SK-N-SH (cell line): ENCODE measurements at regions not wholly inside any gene's neighbourhood (a gene's known extent, or its start where the extent isn't known, plus 50 kb on each side); places are given as distances from the start of the nearest gene placed in this dataset.

Experiments
- CTCF ChIA-PET: fragments of 300-600, 350-600 bp; formaldehyde crosslinking; extraction: SDS; loops from one replicate; lab custom pipeline; 2021; lab: Yijun Ruan, JAX
- POLR2A ChIA-PET: fragments of 350-600 bp; sonication (Branson Sonifier 250); formaldehyde crosslinking; extraction: SDS; loops from one replicate; lab custom pipeline; 2020; ENCODE audit warnings: antibody characterized with exemption, inconsistent platforms; lab: Yijun Ruan, JAX
- DNase-seq: peaks from one replicate; pipeline ENCODE4 v3.0.0; 2012
- H2AFZ ChIP-seq: fragments of 200-600 bp; sonication (generic); 2 replicates; pipeline ENCODE4 v1.8.1; 2016; ENCODE audit warnings: antibody characterized with exemption, mild to moderate bottlenecking, low read depth
- H3F3A ChIP-seq: fragments of 200-600 bp; sonication (generic); replicated peaks from 2 replicates; pipeline ENCODE3; 2016; ENCODE audit warnings: antibody characterized with exemption, mild to moderate bottlenecking; ENCODE audit not compliant: insufficient read depth
- H3K27ac ChIP-seq, 2 experiments: fragments of 200-500 bp in 1 of 2; fragments of 200-600 bp in 1 of 2; sonication (Bioruptor generic) in 1 of 2; sonication (generic), shearing (Covaris generic) in 1 of 2; 2 replicates each; pipeline versions ENCODE4 v1.5.1 to v1.6.1; 2014 to 2016; ENCODE audit warnings: low read depth in 2 of 2, inconsistent platforms in 1 of 2, low read length in 1 of 2, mild to moderate bottlenecking in 1 of 2, mixed read lengths in 1 of 2
- H3K27me3 ChIP-seq: fragments of 200-600 bp; sonication (generic), shearing (Covaris generic); 2 replicates; pipeline ENCODE4 v1.6.1; 2016; ENCODE audit warnings: mixed run types; ENCODE audit not compliant: insufficient read depth
- H3K36me3 ChIP-seq, 2 experiments: fragments of 200-500 bp in 1 of 2; fragments of 200-600 bp in 1 of 2; sonication (Bioruptor generic) in 1 of 2; sonication (generic) in 1 of 2; replicated peaks in 1 of 2; 2 replicates each; pipeline versions ENCODE3 to v1.5.1; 2014 to 2016; ENCODE audit warnings: low read length in 1 of 2, mild to moderate bottlenecking in 1 of 2; ENCODE audit not compliant: insufficient read depth in 2 of 2, control insufficient read depth in 1 of 2
- H3K4me1 ChIP-seq, 2 experiments: fragments of 200-500 bp in 1 of 2; fragments of 200-600 bp in 1 of 2; sonication (Bioruptor generic) in 1 of 2; sonication (generic), shearing (Covaris generic) in 1 of 2; 2 replicates each; pipeline versions ENCODE4 v1.5.1 to v1.6.1; 2014 to 2016; ENCODE audit warnings: low read depth in 1 of 2, low read length in 1 of 2, mixed run types in 1 of 2; ENCODE audit not compliant: insufficient read depth in 2 of 2, control insufficient read depth in 1 of 2
- H3K4me2 ChIP-seq: fragments of 200-600 bp; sonication (generic), shearing (Covaris generic); 2 replicates; pipeline ENCODE4 v1.6.1; 2017; ENCODE audit warnings: mixed run types
- H3K4me3 ChIP-seq, 2 experiments: fragments of 200-500 bp in 1 of 2; fragments of 200-600 bp in 1 of 2; sonication (Bioruptor generic) in 1 of 2; sonication (generic), shearing (Covaris generic) in 1 of 2; 2 replicates each; pipeline versions ENCODE4 v1.5.1 to v1.8.1; 2014 to 2016; ENCODE audit warnings: low read depth in 2 of 2, inconsistent platforms in 1 of 2, low read length in 1 of 2, mild to moderate bottlenecking in 1 of 2, mixed read lengths in 1 of 2, moderate library complexity in 1 of 2
- H3K79me2 ChIP-seq: fragments of 200-600 bp; sonication (generic); 2 replicates; pipeline ENCODE4 v1.8.1; 2017; ENCODE audit warnings: mild to moderate bottlenecking; ENCODE audit not compliant: insufficient read depth
- H3K9ac ChIP-seq: fragments of 200-600 bp; sonication (generic); 2 replicates; pipeline ENCODE4 v1.6.1; 2017; ENCODE audit warnings: mixed run types
- H3K9me2 ChIP-seq: fragments of 200-600 bp; sonication (generic); 2 replicates; pipeline ENCODE4 v1.6.1; 2017; ENCODE audit warnings: mixed run types
- H3K9me3 ChIP-seq: fragments of 200-600 bp; sonication (generic); 2 replicates; pipeline ENCODE4 v1.6.1; 2017; ENCODE audit warnings: mixed run types, mild to moderate bottlenecking, moderate library complexity
- H4K20me1 ChIP-seq: fragments of 200-600 bp; sonication (generic); 2 replicates; pipeline ENCODE4 v1.6.1; 2017; ENCODE audit warnings: mild to moderate bottlenecking, mixed run types; ENCODE audit not compliant: insufficient read depth
- CHD2 ChIP-seq: fragments of 150-350 bp; IDR thresholded peaks from 2 replicates; pipeline ENCODE4 v1.6.1; 2018; ENCODE audit warnings: low read length; ENCODE audit not compliant: partially characterized antibody
- ELF1 ChIP-seq: IDR thresholded peaks from 2 replicates; pipeline ENCODE4 v1.4.0; 2012
- EZH2phosphoT487 ChIP-seq: fragments of 200-600 bp; sonication (generic); IDR thresholded peaks from 2 replicates; pipeline ENCODE4 v1.6.1; 2017; ENCODE audit warnings: low read depth, mixed run types, mild to moderate bottlenecking, antibody characterized with exemption, moderate library complexity, borderline replicate concordance
- FOSL2 ChIP-seq: IDR thresholded peaks from 2 replicates; pipeline ENCODE4 v1.4.0; 2012; ENCODE audit warnings: low read depth, mild to moderate bottlenecking, moderate library complexity, borderline replicate concordance
- FOXJ3 ChIP-seq: sonication (generic); formaldehyde crosslinking; IDR thresholded peaks from 2 replicates; pipeline ENCODE4 v1.5.1; 2020; ENCODE audit warnings: mild to moderate bottlenecking, missing genetic modification reagents
- FOXM1 ChIP-seq: IDR thresholded peaks from 2 replicates; pipeline ENCODE4 v1.4.0; 2012; ENCODE audit warnings: low read depth, mild to moderate bottlenecking
- GABPA ChIP-seq: IDR thresholded peaks from 2 replicates; pipeline ENCODE4 v1.4.0; 2012; ENCODE audit warnings: low read depth, mild to moderate bottlenecking
- GATA2 ChIP-seq: sonication (generic); formaldehyde crosslinking; IDR thresholded peaks from 2 replicates; pipeline ENCODE4 v1.5.0; 2020; ENCODE audit warnings: mild to moderate bottlenecking, missing genetic modification reagents
- JUND ChIP-seq: IDR thresholded peaks from 2 replicates; pipeline ENCODE4 v1.4.0; 2012
- MXI1 ChIP-seq: IDR thresholded peaks from 2 replicates; pipeline ENCODE4 v1.6.1; 2012; ENCODE audit warnings: mild to moderate bottlenecking, low read depth, low read length, improper control_type of control experiment
- NFIC ChIP-seq: IDR thresholded peaks from 2 replicates; pipeline ENCODE4 v1.4.0; 2012; ENCODE audit warnings: borderline replicate concordance
- PBX3 ChIP-seq: IDR thresholded peaks from 2 replicates; pipeline ENCODE4; 2012
- RAD21 ChIP-seq: IDR thresholded peaks from 2 replicates; pipeline ENCODE4 v1.6.1; 2012; ENCODE audit warnings: mild to moderate bottlenecking, low read length
- RCOR1 ChIP-seq: fragments of 150-350 bp; IDR thresholded peaks from 2 replicates; pipeline ENCODE4 v1.6.1; 2017; ENCODE audit warnings: antibody characterized with exemption, low read length
- REST ChIP-seq: IDR thresholded peaks from 2 replicates; pipeline ENCODE4 v1.6.1; 2012; ENCODE audit warnings: mild to moderate bottlenecking, low read depth, low read length, moderate library complexity
- RFX5 ChIP-seq: IDR thresholded peaks from 2 replicates; pipeline ENCODE4 v1.6.1; 2012; ENCODE audit warnings: mild to moderate bottlenecking, improper control_type of control experiment, low read length
- SIN3A ChIP-seq: IDR thresholded peaks from 2 replicates; pipeline ENCODE4 v1.6.1; 2012; ENCODE audit warnings: low read depth, mild to moderate bottlenecking, low read length, moderate library complexity, borderline replicate concordance
- SMC3 ChIP-seq: IDR thresholded peaks from 2 replicates; pipeline ENCODE4 v1.6.1; 2012; ENCODE audit warnings: low read depth, low read length, improper control_type of control experiment
- TCF12 ChIP-seq: IDR thresholded peaks from 2 replicates; pipeline ENCODE4 v1.4.0; 2012
- TEAD4 ChIP-seq: IDR thresholded peaks from 2 replicates; pipeline ENCODE4 v1.4.0; 2012; ENCODE audit warnings: mild to moderate bottlenecking, borderline replicate concordance; ENCODE audit not compliant: insufficient read depth
- WGBS: methylation state at CpG from one replicate; pipeline ENCODE4 v1.1.6; 2017; ENCODE audit warnings: low lambda C conversion rate; 5-methylcytosine and 5-hydroxymethylcytosine counted together
- TF ChIP-seq, protein P1 (sequence below): IDR thresholded peaks from 2 replicates; pipeline ENCODE4 v1.4.0; 2012; ENCODE audit warnings: low read depth, borderline replicate concordance
- TF ChIP-seq, protein P2 (sequence below): IDR thresholded peaks from 2 replicates; pipeline ENCODE4 v1.4.0; 2012; ENCODE audit warnings: low read depth, borderline replicate concordance
- TF ChIP-seq, protein P3 (sequence below): fragments of 150-350 bp; IDR thresholded peaks from 2 replicates; pipeline ENCODE4 v1.6.1; 2016; ENCODE audit warnings: mild to moderate bottlenecking, low read depth, low read length

DNA sequence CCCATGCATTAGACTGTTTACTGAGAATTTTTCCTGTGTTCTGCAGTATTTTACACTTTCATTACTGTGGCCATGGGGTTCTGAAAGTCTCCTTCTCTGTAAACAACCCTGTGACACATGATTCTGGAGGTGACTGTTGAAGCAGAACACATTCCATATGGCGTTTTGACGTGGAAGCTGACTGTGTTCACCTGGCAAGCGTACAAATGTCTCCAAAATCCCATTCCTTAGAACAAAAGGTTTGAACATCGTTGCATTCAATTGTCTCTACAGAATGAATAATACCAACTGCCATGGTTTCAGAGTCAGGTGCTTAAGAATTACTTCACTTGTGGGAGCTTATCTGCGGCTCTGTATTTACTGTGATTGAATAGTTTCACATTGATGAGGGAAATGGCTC lies 485.6 kb upstream of the TMEM132C start:
- H3K27ac ChIP-seq: no peak overlapping the region
- no peak for TF ChIP-seq SMC3
- TF ChIP-seq ELF1: no peak
- TF ChIP-seq, protein P1, sequence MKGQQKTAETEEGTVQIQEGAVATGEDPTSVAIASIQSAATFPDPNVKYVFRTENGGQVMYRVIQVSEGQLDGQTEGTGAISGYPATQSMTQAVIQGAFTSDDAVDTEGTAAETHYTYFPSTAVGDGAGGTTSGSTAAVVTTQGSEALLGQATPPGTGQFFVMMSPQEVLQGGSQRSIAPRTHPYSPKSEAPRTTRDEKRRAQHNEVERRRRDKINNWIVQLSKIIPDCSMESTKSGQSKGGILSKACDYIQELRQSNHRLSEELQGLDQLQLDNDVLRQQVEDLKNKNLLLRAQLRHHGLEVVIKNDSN: no peak
- TF ChIP-seq SIN3A: no peak
- no peak for TF ChIP-seq FOSL2
- TF ChIP-seq REST: no peak
- TF ChIP-seq GATA2 (CRISPR knock-in tag): no peak
- TF ChIP-seq, all 33 proteins: peak for 0
- Histone ChIP-seq H2AFZ (no peak overlapping the region), H3K4me2 (no peak overlapping the region), H3F3A (no peaks in the 10 kb centered on the region), H3K9me3 (no peaks in the 10 kb centered on the region), H3K9ac (no peak overlapping the region), H4K20me1 (no peaks in the 10 kb centered on the region), H3K36me3 (no peaks in the 10 kb centered on the region), H3K9me2 (no peaks in the 10 kb centered on the region), H3K27me3 (no peaks in the 10 kb centered on the region), H3K4me3 (no peak overlapping the region), H3K79me2 (no peaks in the 10 kb centered on the region), H3K4me1 (no peaks in the 10 kb centered on the region)
- POLR2A ChIA-PET: no interaction called here
- CTCF ChIA-PET: no interaction called here
- no peak for DNase-seq
- 9% methylated on average over 5 of the region's 5 CpGs for WGBS

DNA sequence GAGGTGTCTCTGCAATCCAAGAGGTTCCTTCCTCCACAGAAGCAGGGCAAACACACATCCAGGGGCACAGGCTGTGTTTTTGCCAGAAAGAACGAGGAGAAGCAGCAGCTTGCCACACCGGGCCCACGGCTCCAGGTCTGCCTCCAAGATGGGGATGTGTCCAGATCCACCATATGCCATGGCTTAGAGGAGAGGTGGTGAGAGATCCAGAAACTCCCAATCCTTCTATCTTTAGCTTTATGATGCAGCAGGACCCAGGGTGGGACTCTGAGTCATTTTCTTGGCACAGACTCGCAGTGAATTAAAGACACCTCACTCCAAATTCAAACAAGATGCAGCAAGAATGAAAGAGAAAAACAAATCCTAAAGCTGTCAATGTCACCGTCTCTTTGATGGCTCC lies 481.4 kb upstream of the TMEM132C start:
- no peaks in the 10 kb centered on the region for H3K79me2 ChIP-seq
- no peak overlapping the region for H3K4me3 ChIP-seq
- no peaks in the 10 kb centered on the region for H3F3A ChIP-seq
- ChIA-PET CTCF (no interaction called here), POLR2A (no interaction called here)
- no peaks in the 10 kb centered on the region for H3K27me3 ChIP-seq
- no peaks in the 10 kb centered on the region for H3K9me3 ChIP-seq
- H3K4me2 ChIP-seq: no peak overlapping the region
- no peak overlapping the region for H3K9ac ChIP-seq
- DNase-seq: no peak
- H4K20me1 ChIP-seq: no peaks in the 10 kb centered on the region
- H3K9me2 ChIP-seq: no peaks in the 10 kb centered on the region
- H3K4me1 ChIP-seq: no peaks in the 10 kb centered on the region
- no peaks in the 10 kb centered on the region for H3K36me3 ChIP-seq
- no peak overlapping the region for H3K27ac ChIP-seq
- WGBS: 14% methylated on average over 5 of the region's 5 CpGs
- no peak overlapping the region for H2AFZ ChIP-seq
- TF ChIP-seq NFIC (no peak), TCF12 (no peak), EZH2phosphoT487 (no peak), MXI1 (no peak), RFX5 (no peak), JUND (no peak), RCOR1 (no peak), RAD21 (no peak), CHD2 (no peak), FOXJ3 (CRISPR knock-in tag) (no peak), GABPA (no peak), FOXM1 (no peak), PBX3 (no peak), TEAD4 (no peak)
- TF ChIP-seq, protein P2, sequence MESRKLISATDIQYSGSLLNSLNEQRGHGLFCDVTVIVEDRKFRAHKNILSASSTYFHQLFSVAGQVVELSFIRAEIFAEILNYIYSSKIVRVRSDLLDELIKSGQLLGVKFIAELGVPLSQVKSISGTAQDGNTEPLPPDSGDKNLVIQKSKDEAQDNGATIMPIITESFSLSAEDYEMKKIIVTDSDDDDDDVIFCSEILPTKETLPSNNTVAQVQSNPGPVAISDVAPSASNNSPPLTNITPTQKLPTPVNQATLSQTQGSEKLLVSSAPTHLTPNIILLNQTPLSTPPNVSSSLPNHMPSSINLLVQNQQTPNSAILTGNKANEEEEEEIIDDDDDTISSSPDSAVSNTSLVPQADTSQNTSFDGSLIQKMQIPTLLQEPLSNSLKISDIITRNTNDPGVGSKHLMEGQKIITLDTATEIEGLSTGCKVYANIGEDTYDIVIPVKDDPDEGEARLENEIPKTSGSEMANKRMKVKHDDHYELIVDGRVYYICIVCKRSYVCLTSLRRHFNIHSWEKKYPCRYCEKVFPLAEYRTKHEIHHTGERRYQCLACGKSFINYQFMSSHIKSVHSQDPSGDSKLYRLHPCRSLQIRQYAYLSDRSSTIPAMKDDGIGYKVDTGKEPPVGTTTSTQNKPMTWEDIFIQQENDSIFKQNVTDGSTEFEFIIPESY: no peak
- TF ChIP-seq, protein P3, sequence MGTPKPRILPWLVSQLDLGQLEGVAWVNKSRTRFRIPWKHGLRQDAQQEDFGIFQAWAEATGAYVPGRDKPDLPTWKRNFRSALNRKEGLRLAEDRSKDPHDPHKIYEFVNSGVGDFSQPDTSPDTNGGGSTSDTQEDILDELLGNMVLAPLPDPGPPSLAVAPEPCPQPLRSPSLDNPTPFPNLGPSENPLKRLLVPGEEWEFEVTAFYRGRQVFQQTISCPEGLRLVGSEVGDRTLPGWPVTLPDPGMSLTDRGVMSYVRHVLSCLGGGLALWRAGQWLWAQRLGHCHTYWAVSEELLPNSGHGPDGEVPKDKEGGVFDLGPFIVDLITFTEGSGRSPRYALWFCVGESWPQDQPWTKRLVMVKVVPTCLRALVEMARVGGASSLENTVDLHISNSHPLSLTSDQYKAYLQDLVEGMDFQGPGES: no peak
